ENCODE measurements at regions not wholly inside any gene's neighbourhood (a gene's known extent, or its start where the extent isn't known, plus 50 kb on each side); places are given as distances from the start of the nearest gene placed in this dataset.

GRCh38 chr3:5494905-5495519 lies 307.5 kb downstream of the EDEM1 start:
- Mint-ChIP-seq H3K4me3 (ENCODE audit: low read depth, unreplicated experiment) (no peak overlapping the region), H3K9me3 (ENCODE audit: low read depth, unreplicated experiment) (peaks cover 3% of the 10 kb centered on the region), H3K27ac (ENCODE audit: unreplicated experiment) (no peak overlapping the region), H3K36me3 (ENCODE audit: insufficient read depth, unreplicated experiment) (no peaks in the 10 kb centered on the region), H3K27me3 (ENCODE audit: unreplicated experiment) (peaks cover 13% of the 10 kb centered on the region), H3K4me1 (ENCODE audit: low read depth, unreplicated experiment) (no peaks in the 10 kb centered on the region)
- no TSS peak for BruUV-seq (replicated peaks)
- no peak for TF ChIP-seq CTCF (IDR thresholded peaks at IDR 0.05; ENCODE audit: unreplicated experiment)
- intact Hi-C loops (cut with micrococcal nuclease; ENCODE audit: unreplicated experiment), result no loop called here
- DNase-seq, result no peak
- CTCF ChIA-PET, result no interaction called here

GRCh38 chr3:5497497-5497896 lies 310.0 kb downstream of the EDEM1 start:
- no peak for TF ChIP-seq CTCF (IDR thresholded peaks at IDR 0.05; ENCODE audit: unreplicated experiment)
- no TSS peak for BruUV-seq (replicated peaks)
- Mint-ChIP-seq H3K27ac (ENCODE audit: unreplicated experiment) (no peak overlapping the region), H3K36me3 (ENCODE audit: insufficient read depth, unreplicated experiment) (no peaks in the 10 kb centered on the region), H3K4me3 (ENCODE audit: low read depth, unreplicated experiment) (no peak overlapping the region), H3K4me1 (ENCODE audit: low read depth, unreplicated experiment) (no peaks in the 10 kb centered on the region), H3K9me3 (ENCODE audit: low read depth, unreplicated experiment) (peaks cover 3% of the 10 kb centered on the region), H3K27me3 (ENCODE audit: unreplicated experiment) (no peaks in the 10 kb centered on the region)
- DNase-seq, result no peak
- CTCF ChIA-PET, result interaction anchor here (0.7 kb wide), 1 partner anchor 128 kb away, joined by 3 read pairs; no protein-coding TSS in a partner anchor
- intact Hi-C loops (cut with micrococcal nuclease; ENCODE audit: unreplicated experiment), result no loop called here

- intact Hi-C loops (cut with micrococcal nuclease; ENCODE audit: unreplicated experiment), result no loop called here
- BruUV-seq (replicated peaks), result no TSS peak
- CTCF ChIA-PET, result no interaction called here
- Mint-ChIP-seq H3K36me3 (ENCODE audit: insufficient read depth, unreplicated experiment) (no peaks in the 10 kb centered on the region), H3K4me1 (ENCODE audit: low read depth, unreplicated experiment) (no peaks in the 10 kb centered on the region), H3K27me3 (ENCODE audit: unreplicated experiment) (no peaks in the 10 kb centered on the region), H3K4me3 (ENCODE audit: low read depth, unreplicated experiment) (no peak overlapping the region), H3K9me3 (ENCODE audit: low read depth, unreplicated experiment) (peaks cover 8% of the 10 kb centered on the region), H3K27ac (ENCODE audit: unreplicated experiment) (no peak overlapping the region)
- TF ChIP-seq CTCF (IDR thresholded peaks at IDR 0.05; ENCODE audit: unreplicated experiment), result no peak
- no peak for DNase-seq
These were observed 311.5 kb downstream of the EDEM1 start for GRCh38 chr3:5498981-5499380.

GRCh38 chr3:5499404-5499803 lies 311.9 kb downstream of the EDEM1 start:
- CTCF ChIA-PET, result no interaction called here
- intact Hi-C loops (cut with micrococcal nuclease; ENCODE audit: unreplicated experiment), result no loop called here

More at GRCh38 chr3:5499404-5499803, 311.9 kb downstream of the EDEM1 start:
- H3K4me1 Mint-ChIP-seq (ENCODE audit: low read depth, unreplicated experiment), result no peaks in the 10 kb centered on the region
- no peaks in the 10 kb centered on the region for H3K36me3 Mint-ChIP-seq (ENCODE audit: insufficient read depth, unreplicated experiment)
- H3K27me3 Mint-ChIP-seq (ENCODE audit: unreplicated experiment), result no peaks in the 10 kb centered on the region
- H3K9me3 Mint-ChIP-seq (ENCODE audit: low read depth, unreplicated experiment), result peaks cover 9% of the 10 kb centered on the region
- TF ChIP-seq CTCF (IDR thresholded peaks at IDR 0.05; ENCODE audit: unreplicated experiment), result no peak
- BruUV-seq (replicated peaks), result no TSS peak
- no peak overlapping the region for H3K27ac Mint-ChIP-seq (ENCODE audit: unreplicated experiment)
- no peak for DNase-seq
- no peak overlapping the region for H3K4me3 Mint-ChIP-seq (ENCODE audit: low read depth, unreplicated experiment)

Data from Calu3 (cell line).